GM18507 (cell line): ENCODE measurements at regions not wholly inside any gene's neighbourhood (a gene's known extent, or its start where the extent isn't known, plus 50 kb on each side); places are given as distances from the start of the nearest gene placed in this dataset.

Experiments
- DNase-seq: peaks from one replicate; pipeline ENCODE4 v3.0.0; 2011; ENCODE audit warnings: low read depth; ENCODE audit not compliant: insufficient read length; ENCODE audit errors: extremely low spot score
- FAIRE-seq: peaks from 2 replicates; lab custom pipeline; 2011; peaks lifted over from hg19 to GRCh38; lab: Jason Lieb, UNC

GRCh38 chr14:87467578-87467977 lies 525.4 kb downstream of the GALC start:
- FAIRE-seq: no peak

GRCh38 chr14:87465770-87466169 lies 527.2 kb downstream of the GALC start:
- FAIRE-seq (no peak), DNase-seq (no peak)

More at GRCh38 chr14:87467578-87467977, 525.4 kb downstream of the GALC start:
- DNase-seq: no peak

GRCh38 chr14:87461704-87462103 lies 531.3 kb downstream of the GALC start:
- no peak for DNase-seq
- FAIRE-seq: no peak

- DNase-seq (no peak), FAIRE-seq (no peak)
These were observed 535.3 kb downstream of the GALC start for GRCh38 chr14:87457720-87458119.

GRCh38 chr14:87450193-87450592 lies 542.8 kb downstream of the GALC start:
- DNase-seq (no peak), FAIRE-seq (no peak)

- DNase-seq (no peak), FAIRE-seq (no peak)
These were observed 544.0 kb downstream of the GALC start for GRCh38 chr14:87449016-87449415.

- FAIRE-seq: no peak
- no peak for DNase-seq
These were observed 549.2 kb downstream of the GALC start for GRCh38 chr14:87443787-87444186.

- FAIRE-seq (no peak), DNase-seq (no peak)
These were observed 549.9 kb downstream of the GALC start for GRCh38 chr14:87443039-87443438.

- DNase-seq: no peak
- FAIRE-seq: no peak
These were observed 555.8 kb downstream of the GALC start for GRCh38 chr14:87437158-87437557.

- DNase-seq: no peak
- no peak for FAIRE-seq
These were observed 558.3 kb downstream of the GALC start for GRCh38 chr14:87434680-87435079.

GRCh38 chr14:87434011-87434410 lies 559.0 kb downstream of the GALC start:
- FAIRE-seq: no peak

GRCh38 chr14:87432698-87433097 lies 560.3 kb downstream of the GALC start:
- FAIRE-seq (no peak), DNase-seq (no peak)

More at GRCh38 chr14:87434011-87434410, 559.0 kb downstream of the GALC start:
- DNase-seq: no peak

GRCh38 chr14:87430810-87431209 lies 562.2 kb downstream of the GALC start:
- DNase-seq: no peak
- no peak for FAIRE-seq

- FAIRE-seq: no peak
- DNase-seq: no peak
These were observed 562.8 kb downstream of the GALC start for GRCh38 chr14:87430214-87430613.

GRCh38 chr14:87419925-87420324 lies 573.1 kb downstream of the GALC start:
- no peak for FAIRE-seq

GRCh38 chr14:87411370-87411769 lies 581.6 kb downstream of the GALC start:
- DNase-seq: no peak
- FAIRE-seq: no peak

More at GRCh38 chr14:87419925-87420324, 573.1 kb downstream of the GALC start:
- DNase-seq: no peak

GRCh38 chr14:87409393-87409792 lies 583.6 kb downstream of the GALC start:
- FAIRE-seq (no peak), DNase-seq (no peak)

- DNase-seq (no peak), FAIRE-seq (no peak)
These were observed 585.6 kb downstream of the GALC start for GRCh38 chr14:87407344-87407743.

GRCh38 chr14:87405563-87405962 lies 587.4 kb downstream of the GALC start:
- no peak for DNase-seq
- no peak for FAIRE-seq

GRCh38 chr14:87397499-87397898 lies 595.5 kb downstream of the GALC start:
- no peak for FAIRE-seq
- DNase-seq: no peak

- no peak for DNase-seq
- no peak for FAIRE-seq
These were observed 601.9 kb downstream of the GALC start for GRCh38 chr14:87391066-87391465.

- FAIRE-seq: no peak
- no peak for DNase-seq
These were observed 604.0 kb downstream of the GALC start for GRCh38 chr14:87388946-87389345.
